GM12892 (cell line): ENCODE measurements at regions not wholly inside any gene's neighbourhood (a gene's known extent, or its start where the extent isn't known, plus 50 kb on each side); places are given as distances from the start of the nearest gene placed in this dataset.
"Not testable (repeated sequence)": the region's sequence is repeated elsewhere in the genome, so short reads cannot be mapped to it uniquely, and the experiment has no call there.

ENCODE experiments used
- POLR2A ChIP-seq: IDR thresholded peaks from 2 replicates; pipeline ENCODE4 v1.6.1; 2011; ENCODE audit warnings: low read depth, low read length, control low read depth
- POLR2AphosphoS5 ChIP-seq: IDR thresholded peaks from 2 replicates; pipeline ENCODE4 v1.6.1; 2011; ENCODE audit warnings: low read depth, low read length, control low read depth
- TAF1 ChIP-seq: IDR thresholded peaks from 2 replicates; pipeline ENCODE4 v1.6.1; 2011; ENCODE audit warnings: low read depth, mild to moderate bottlenecking, control low read depth, low read length, borderline replicate concordance

- TF ChIP-seq POLR2A, TAF1, POLR2AphosphoS5: not testable (repeated sequence)
These were observed 710.3 kb upstream of the INTU start for GRCh38 chr4:126922328-126922938.
